Neutrophil (primary cell): ENCODE measurements at regions not wholly inside any gene's neighbourhood (a gene's known extent, or its start where the extent isn't known, plus 50 kb on each side); places are given as distances from the start of the nearest gene placed in this dataset.

Experiments used
- H3K27ac ChIP-seq: fragments of 200-600 bp; sonication (generic); 2 replicates; pipeline ENCODE4 v1.5.1; 2016; ENCODE audit warnings: mild to moderate bottlenecking, moderate library complexity
- H3K27me3 ChIP-seq: fragments of 200-600 bp; sonication (generic); 2 replicates; pipeline ENCODE4 v1.6.0; 2016; ENCODE audit warnings: mild to moderate bottlenecking
- H3K36me3 ChIP-seq: fragments of 200-600 bp; sonication (generic); 2 replicates; pipeline ENCODE4 v1.5.1; 2017
- H3K4me1 ChIP-seq, 2 experiments: fragments of 200-600 bp in 1 of 2; sonication (generic) in 1 of 2; 1 replicate in 1 of 2; 2 replicates in 1 of 2; pipeline versions ENCODE4 v1.5.1 to v1.6.1; 2013 to 2016; ENCODE audit warnings: low read depth in 1 of 2, low read length in 1 of 2, mild to moderate bottlenecking in 1 of 2, moderate library complexity in 1 of 2; ENCODE audit not compliant: control insufficient read depth in 1 of 2, insufficient read depth in 1 of 2
- H3K4me3 ChIP-seq, 2 experiments: fragments of 200-600 bp in 1 of 2; sonication (generic) in 1 of 2; 1 replicate in 1 of 2; 2 replicates in 1 of 2; pipeline ENCODE4 v1.5.1; 2013 to 2016; ENCODE audit warnings: low read depth in 1 of 2, low read length in 1 of 2, mild to moderate bottlenecking in 1 of 2, moderate library complexity in 1 of 2
- H3K9me3 ChIP-seq: fragments of 200-600 bp; sonication (generic); 2 replicates; pipeline ENCODE4 v1.5.1; 2016
- CTCF ChIP-seq: fragments of 200-600 bp; sonication (generic); IDR thresholded peaks from 2 replicates; pipeline ENCODE4 v1.5.1; 2016; ENCODE audit warnings: antibody characterized with exemption

GRCh38 chr4:104905546-104905945 lies 241.1 kb upstream of the TET2 start:
- H3K4me1 ChIP-seq = peaks cover 16 to 24% of the 10 kb centered on the region in 2 experiments
- no peak for TF ChIP-seq CTCF
- H3K27me3 ChIP-seq = no peaks in the 10 kb centered on the region
- H3K27ac ChIP-seq = no peak overlapping the region
- H3K4me3 ChIP-seq = no peak overlapping the region
- no peaks in the 10 kb centered on the region for H3K9me3 ChIP-seq
- H3K36me3 ChIP-seq = no peaks in the 10 kb centered on the region

- Histone ChIP-seq H3K36me3 (no peaks in the 10 kb centered on the region), H3K27ac (no peak overlapping the region), H3K27me3 (no peaks in the 10 kb centered on the region), H3K4me3 (no peak overlapping the region), H3K4me1 (peaks cover 16 to 26% of the 10 kb centered on the region in 2 experiments), H3K9me3 (no peaks in the 10 kb centered on the region)
- no peak for TF ChIP-seq CTCF
Measured at GRCh38 chr4:104906276-104906675, 240.4 kb upstream of the TET2 start.

- Histone ChIP-seq H3K4me3 (no peak overlapping the region), H3K27me3 (no peaks in the 10 kb centered on the region), H3K27ac (no peak overlapping the region), H3K36me3 (no peaks in the 10 kb centered on the region), H3K4me1 (peaks cover 16 to 26% of the 10 kb centered on the region in 2 experiments), H3K9me3 (no peaks in the 10 kb centered on the region)
- TF ChIP-seq CTCF = no peak
Measured at GRCh38 chr4:104907074-104907649, 239.5 kb upstream of the TET2 start.

- Histone ChIP-seq H3K4me1 (peaks cover 16 to 26% of the 10 kb centered on the region in 2 experiments), H3K4me3 (no peak overlapping the region), H3K27me3 (no peaks in the 10 kb centered on the region), H3K9me3 (no peaks in the 10 kb centered on the region), H3K36me3 (no peaks in the 10 kb centered on the region), H3K27ac (no peak overlapping the region)
- no peak for TF ChIP-seq CTCF
Measured at GRCh38 chr4:104907991-104908390, 238.7 kb upstream of the TET2 start.

- peaks cover 16 to 26% of the 10 kb centered on the region in 2 experiments for H3K4me1 ChIP-seq
- no peaks in the 10 kb centered on the region for H3K27me3 ChIP-seq
- no peak overlapping the region for H3K4me3 ChIP-seq
Measured at GRCh38 chr4:104909376-104909775, 237.3 kb upstream of the TET2 start.

More at GRCh38 chr4:104909376-104909775, 237.3 kb upstream of the TET2 start:
- no peaks in the 10 kb centered on the region for H3K36me3 ChIP-seq
- no peak overlapping the region for H3K27ac ChIP-seq
- H3K9me3 ChIP-seq = no peaks in the 10 kb centered on the region
- no peak for TF ChIP-seq CTCF
